GM12875 (cell line): ENCODE measurements at regions not wholly inside any gene's neighbourhood (a gene's known extent, or its start where the extent isn't known, plus 50 kb on each side); places are given as distances from the start of the nearest gene placed in this dataset.

Experiments
- H3K4me3 ChIP-seq: one replicate; pipeline ENCODE4 v1.5.1; 2011; ENCODE audit warnings: low read depth, low read length, control low read depth
- TF ChIP-seq, protein P1 (sequence below): IDR thresholded peaks from 2 replicates; pipeline ENCODE4 v1.5.1; 2011; ENCODE audit warnings: low read depth, mild to moderate bottlenecking, control low read depth, inconsistent platforms, low read length, moderate library complexity, borderline replicate concordance; ENCODE audit not compliant: insufficient read depth

DNA sequence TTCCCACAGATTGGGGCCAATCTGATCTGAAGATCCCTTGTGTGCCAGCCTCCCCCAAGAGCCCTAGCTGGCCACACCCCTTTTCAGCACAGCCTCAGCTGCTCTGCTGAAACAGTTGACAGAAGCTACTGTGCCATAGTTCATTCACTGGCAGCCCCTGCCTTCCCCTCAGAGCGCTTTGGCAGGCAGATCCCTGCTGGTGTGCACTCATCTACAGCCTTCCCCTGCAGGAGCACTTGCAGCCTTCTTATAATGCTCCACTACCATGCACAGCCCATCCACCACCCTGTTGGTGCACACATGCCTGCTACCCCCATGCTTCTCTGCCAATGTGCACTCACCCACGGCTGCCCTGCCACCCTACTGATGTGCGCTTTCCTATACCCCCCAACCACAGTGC, 471.3 kb downstream of the MTRR start:
- TF ChIP-seq, protein P1, sequence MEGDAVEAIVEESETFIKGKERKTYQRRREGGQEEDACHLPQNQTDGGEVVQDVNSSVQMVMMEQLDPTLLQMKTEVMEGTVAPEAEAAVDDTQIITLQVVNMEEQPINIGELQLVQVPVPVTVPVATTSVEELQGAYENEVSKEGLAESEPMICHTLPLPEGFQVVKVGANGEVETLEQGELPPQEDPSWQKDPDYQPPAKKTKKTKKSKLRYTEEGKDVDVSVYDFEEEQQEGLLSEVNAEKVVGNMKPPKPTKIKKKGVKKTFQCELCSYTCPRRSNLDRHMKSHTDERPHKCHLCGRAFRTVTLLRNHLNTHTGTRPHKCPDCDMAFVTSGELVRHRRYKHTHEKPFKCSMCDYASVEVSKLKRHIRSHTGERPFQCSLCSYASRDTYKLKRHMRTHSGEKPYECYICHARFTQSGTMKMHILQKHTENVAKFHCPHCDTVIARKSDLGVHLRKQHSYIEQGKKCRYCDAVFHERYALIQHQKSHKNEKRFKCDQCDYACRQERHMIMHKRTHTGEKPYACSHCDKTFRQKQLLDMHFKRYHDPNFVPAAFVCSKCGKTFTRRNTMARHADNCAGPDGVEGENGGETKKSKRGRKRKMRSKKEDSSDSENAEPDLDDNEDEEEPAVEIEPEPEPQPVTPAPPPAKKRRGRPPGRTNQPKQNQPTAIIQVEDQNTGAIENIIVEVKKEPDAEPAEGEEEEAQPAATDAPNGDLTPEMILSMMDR, result no peak
- H3K4me3 ChIP-seq, result no peak overlapping the region

DNA sequence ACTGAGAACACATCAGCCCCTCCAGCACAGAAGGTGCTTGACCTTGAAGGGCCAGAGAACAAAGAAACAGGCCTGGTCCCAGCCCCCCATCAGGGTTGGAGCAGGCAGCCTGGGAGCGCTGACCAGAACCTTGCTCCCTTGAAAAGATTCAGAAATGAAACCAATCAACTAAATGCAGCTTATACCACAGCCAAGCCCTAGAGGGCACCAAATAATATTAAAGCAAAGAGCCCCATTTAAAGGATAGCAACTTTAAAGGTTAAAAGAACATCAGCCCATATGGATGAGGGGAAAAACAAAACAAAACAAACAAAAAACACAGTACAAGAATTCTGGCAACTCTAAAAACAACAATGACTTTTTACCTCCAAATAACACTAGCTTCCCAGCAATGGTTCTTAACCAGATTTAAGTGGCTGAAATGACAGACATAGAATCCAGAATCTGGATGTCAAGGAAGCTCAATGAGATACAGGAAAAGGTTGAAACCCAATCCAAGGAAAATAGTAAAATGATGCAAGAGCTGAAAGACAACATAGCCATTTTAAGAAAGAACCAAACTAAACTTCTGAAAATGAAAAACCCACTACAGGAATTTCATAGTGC, 471.9 kb downstream of the MTRR start:
- no peak overlapping the region for H3K4me3 ChIP-seq
- TF ChIP-seq, protein P1, result peak; percentile 20; the same call in 1 of the 2 replicates

DNA sequence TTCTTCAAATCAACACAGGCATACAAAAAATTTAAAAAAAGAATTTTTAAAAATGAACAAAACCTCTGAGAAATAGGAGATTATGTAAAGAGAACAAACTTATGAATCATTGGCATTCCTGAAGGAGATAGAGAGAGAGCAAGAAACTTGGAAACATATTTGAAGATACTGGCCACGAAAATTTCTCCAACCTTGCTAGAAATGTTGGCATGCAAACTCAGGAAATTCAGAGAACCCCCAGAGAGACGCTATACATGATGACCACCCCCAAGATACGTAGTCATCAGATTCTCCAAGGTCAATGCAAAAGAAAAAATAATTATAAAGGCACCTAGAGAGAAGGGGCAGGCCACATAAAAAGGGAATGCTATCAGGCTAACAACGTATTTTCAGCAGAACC, 472.5 kb downstream of the MTRR start:
- no peak overlapping the region for H3K4me3 ChIP-seq
- TF ChIP-seq, protein P1, result no peak

DNA sequence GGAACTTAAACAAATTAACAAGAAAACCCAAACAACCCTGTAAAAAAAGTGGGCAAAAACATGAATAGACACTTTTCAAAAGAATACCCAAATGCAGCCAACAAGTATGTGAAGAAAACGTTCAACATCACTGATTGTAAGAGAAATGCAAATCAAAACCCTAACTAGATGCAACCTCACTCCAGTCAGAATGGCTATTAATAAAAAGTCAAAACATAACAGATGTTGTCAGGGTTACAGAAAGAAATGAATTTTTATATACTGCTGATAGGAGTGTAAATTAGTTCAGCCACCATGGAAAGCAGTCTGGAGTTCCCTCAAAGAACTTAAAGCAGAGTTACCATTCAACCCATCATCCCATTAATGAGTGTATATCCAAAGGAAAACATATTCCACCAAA, 479.0 kb downstream of the MTRR start:
- TF ChIP-seq, protein P1, result no peak
- no peak overlapping the region for H3K4me3 ChIP-seq

DNA sequence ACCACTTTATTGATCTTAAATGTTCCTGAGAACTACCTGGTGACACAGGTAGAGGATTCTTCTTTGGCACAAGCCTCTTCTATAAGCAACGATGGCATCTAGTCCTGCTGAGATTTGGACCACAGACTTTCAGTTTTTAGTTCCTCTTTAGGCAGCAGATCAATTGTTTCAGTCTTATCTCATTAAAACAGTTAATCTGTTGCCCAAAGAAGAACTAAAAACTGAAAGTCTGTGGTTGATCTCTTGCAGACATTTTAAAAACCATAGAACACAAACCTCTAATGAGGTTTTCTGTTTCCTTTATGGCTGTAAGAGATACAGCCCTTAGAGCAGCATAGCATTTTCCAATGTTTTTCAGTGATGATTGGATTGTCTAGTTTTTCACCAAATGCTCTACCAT, 480.9 kb downstream of the MTRR start:
- H3K4me3 ChIP-seq, result no peak overlapping the region
- TF ChIP-seq, protein P1, result no peak

DNA sequence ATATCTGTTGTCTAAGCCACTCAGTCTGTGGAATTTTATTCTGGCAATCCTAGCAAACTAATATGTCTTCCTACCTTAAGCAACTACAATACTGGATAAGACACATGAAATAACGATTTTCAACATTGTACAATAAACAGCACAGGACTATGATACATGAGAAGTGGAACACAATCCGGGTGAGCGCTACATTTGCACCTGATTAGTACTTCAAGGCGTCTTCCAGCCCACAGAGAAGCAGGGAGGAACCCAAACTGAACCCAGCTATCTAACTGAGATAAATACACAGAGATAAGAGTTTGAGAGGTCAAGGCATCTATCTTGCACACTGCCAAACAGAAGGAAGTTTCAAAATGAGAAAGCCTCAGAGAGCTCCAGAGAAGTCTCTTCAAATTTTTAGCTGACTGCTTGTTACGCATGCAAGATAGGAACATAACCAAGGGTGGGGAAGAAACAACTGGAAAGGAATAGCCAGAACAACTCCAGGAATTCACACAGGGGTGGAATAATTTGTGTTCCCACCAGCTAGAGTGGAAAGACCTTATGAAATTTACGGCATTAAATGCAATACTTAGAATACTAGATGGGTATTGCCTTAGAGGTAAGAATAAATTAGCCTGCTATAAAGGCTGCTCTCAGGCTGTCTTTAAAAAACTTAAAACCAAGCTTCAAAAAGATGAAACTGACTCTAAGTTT, 481.8 kb downstream of the MTRR start:
- TF ChIP-seq, protein P1, result no peak
- no peak overlapping the region for H3K4me3 ChIP-seq

DNA sequence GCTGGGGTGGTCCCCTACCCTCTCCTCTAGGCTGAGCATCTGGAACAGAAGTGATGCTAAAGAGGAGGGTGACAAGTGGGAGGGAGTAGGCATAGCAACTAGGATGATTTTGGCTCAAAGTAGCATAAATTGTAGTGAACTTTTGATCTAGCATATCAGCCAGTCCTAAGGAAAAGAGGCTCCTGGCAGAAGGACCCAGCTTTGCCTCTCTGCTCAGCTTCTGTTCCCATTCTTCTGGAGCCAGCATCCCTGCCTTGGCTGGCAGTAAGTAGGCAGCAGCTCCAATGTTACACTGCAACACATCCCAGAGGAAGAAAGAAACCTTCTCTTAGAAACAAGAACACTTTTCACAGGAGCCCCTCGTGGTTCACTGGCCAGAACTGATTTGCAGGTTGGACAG, 487.0 kb downstream of the MTRR start:
- H3K4me3 ChIP-seq, result no peak overlapping the region
- TF ChIP-seq, protein P1, result no peak
